ENCODE measurements at regions not wholly inside any gene's neighbourhood (a gene's known extent, or its start where the extent isn't known, plus 50 kb on each side); places are given as distances from the start of the nearest gene placed in this dataset.

DNA sequence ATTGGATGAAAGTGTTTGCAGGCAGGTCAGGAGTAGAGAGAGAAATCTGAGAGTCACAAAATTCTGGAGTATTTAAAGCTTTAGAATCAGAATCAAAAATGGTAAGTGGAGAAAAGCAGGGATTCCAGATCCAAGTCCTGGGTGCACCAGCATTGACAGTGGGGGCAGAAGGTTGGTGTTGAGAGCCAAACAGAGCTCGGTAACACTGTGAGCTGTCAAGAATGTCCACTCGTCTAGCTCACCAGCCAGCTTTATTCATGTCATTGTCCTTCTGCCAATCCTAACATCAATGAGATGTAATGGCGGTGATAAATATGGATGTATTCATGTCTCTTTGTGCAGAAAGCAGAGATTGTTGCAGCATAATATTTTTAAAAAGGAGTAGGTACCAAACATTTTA is 128.8 kb downstream of the KLF6 start:
- TF ChIP-seq, protein P1, sequence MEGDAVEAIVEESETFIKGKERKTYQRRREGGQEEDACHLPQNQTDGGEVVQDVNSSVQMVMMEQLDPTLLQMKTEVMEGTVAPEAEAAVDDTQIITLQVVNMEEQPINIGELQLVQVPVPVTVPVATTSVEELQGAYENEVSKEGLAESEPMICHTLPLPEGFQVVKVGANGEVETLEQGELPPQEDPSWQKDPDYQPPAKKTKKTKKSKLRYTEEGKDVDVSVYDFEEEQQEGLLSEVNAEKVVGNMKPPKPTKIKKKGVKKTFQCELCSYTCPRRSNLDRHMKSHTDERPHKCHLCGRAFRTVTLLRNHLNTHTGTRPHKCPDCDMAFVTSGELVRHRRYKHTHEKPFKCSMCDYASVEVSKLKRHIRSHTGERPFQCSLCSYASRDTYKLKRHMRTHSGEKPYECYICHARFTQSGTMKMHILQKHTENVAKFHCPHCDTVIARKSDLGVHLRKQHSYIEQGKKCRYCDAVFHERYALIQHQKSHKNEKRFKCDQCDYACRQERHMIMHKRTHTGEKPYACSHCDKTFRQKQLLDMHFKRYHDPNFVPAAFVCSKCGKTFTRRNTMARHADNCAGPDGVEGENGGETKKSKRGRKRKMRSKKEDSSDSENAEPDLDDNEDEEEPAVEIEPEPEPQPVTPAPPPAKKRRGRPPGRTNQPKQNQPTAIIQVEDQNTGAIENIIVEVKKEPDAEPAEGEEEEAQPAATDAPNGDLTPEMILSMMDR (IDR thresholded peaks at IDR 0.05; ENCODE audit: low read length): no peak
- no peak for TF ChIP-seq EZH2 (IDR thresholded peaks at IDR 0.05; ENCODE audit: borderline replicate concordance, low read length)
